ENCODE measurements at regions not wholly inside any gene's neighbourhood (a gene's known extent, or its start where the extent isn't known, plus 50 kb on each side); places are given as distances from the start of the nearest gene placed in this dataset.

DNA sequence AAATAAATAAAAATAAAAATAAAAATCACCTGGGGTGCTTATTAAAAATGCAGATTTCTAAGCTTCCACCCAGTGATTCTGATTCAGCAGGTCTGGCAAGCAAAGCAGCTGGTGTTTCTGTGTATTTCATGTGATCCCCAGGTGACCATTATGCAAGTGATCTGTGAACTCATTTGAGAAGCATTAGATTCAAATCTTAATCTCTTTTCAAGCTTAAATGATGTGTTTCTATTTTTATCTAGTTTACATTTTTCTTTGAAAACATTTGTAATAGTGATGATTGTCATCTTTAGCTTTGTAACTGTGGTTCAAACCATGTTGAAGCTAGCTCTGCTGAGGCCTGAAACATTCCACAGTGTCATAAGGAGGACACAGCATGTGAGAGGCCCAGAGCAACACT is 804.8 kb upstream of the ZNF608 start:
- in situ Hi-C loops (cut with MboI; ENCODE audit: low sequenced_read_pairs, unreplicated experiment), result no loop called here
- no peak for DNase-seq (ENCODE audit: low spot score)
- TF ChIP-seq, protein P1, sequence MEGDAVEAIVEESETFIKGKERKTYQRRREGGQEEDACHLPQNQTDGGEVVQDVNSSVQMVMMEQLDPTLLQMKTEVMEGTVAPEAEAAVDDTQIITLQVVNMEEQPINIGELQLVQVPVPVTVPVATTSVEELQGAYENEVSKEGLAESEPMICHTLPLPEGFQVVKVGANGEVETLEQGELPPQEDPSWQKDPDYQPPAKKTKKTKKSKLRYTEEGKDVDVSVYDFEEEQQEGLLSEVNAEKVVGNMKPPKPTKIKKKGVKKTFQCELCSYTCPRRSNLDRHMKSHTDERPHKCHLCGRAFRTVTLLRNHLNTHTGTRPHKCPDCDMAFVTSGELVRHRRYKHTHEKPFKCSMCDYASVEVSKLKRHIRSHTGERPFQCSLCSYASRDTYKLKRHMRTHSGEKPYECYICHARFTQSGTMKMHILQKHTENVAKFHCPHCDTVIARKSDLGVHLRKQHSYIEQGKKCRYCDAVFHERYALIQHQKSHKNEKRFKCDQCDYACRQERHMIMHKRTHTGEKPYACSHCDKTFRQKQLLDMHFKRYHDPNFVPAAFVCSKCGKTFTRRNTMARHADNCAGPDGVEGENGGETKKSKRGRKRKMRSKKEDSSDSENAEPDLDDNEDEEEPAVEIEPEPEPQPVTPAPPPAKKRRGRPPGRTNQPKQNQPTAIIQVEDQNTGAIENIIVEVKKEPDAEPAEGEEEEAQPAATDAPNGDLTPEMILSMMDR (IDR thresholded peaks at IDR 0.05; ENCODE audit: borderline replicate concordance, control extremely low read depth, extremely low read depth, insufficient read depth, missing control alignments), result no peak

DNA sequence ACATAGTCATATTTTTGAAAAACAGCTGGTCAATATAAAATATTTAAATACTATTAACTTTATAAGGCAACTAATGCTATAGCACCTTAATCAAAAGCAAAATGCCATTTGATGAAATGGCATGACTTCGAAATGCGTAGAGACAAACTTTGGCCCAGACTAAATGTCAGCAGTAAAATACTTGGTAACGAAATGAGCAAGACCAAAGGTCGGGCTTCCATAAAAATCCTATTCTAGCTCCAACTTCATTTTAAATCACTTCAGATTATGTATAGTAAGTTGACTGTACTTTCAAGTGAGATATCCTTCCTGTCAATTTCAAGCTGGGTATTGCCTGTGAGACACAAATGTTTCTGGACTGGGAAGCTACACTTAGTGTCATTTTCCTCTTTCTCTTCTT is 805.4 kb upstream of the ZNF608 start:
- TF ChIP-seq, protein P1 (IDR thresholded peaks at IDR 0.05; ENCODE audit: borderline replicate concordance, control extremely low read depth, extremely low read depth, insufficient read depth, missing control alignments), result no peak
- in situ Hi-C loops (cut with MboI; ENCODE audit: low sequenced_read_pairs, unreplicated experiment), result no loop called here
- no peak for DNase-seq (ENCODE audit: low spot score)

- in situ Hi-C loops (cut with MboI; ENCODE audit: low sequenced_read_pairs, unreplicated experiment), result no loop called here
- TF ChIP-seq, protein P1 (IDR thresholded peaks at IDR 0.05; ENCODE audit: borderline replicate concordance, control extremely low read depth, extremely low read depth, insufficient read depth, missing control alignments), result no peak
- no peak for DNase-seq (ENCODE audit: low spot score)
Measured at GRCh38 chr5:125552486-125552885, 806.0 kb upstream of the ZNF608 start.

DNA sequence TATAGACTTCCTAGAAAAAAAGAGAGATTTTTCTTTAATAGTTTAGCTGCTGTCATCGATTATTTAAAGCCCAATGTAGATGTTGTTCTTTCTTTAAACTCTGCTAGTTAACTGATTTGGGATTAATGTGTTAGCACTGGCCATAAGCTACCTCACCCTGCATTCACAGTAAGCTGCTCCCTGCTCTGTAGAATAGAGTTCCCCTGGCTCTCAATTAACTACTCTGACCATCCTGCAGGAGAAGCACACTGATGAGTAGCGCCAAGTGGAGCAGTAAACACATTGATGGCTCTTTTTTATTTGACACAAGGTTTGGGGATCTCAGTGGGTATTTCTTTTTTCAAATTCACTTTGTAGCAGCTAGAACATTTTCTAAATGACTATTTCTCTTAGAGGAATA is 807.9 kb upstream of the ZNF608 start:
- TF ChIP-seq, protein P1 (IDR thresholded peaks at IDR 0.05; ENCODE audit: borderline replicate concordance, control extremely low read depth, extremely low read depth, insufficient read depth, missing control alignments), result no peak
- in situ Hi-C loops (cut with MboI; ENCODE audit: low sequenced_read_pairs, unreplicated experiment), result no loop called here
- DNase-seq (ENCODE audit: low spot score), result no peak

GRCh38 chr5:125555591-125555990 is 809.2 kb upstream of the ZNF608 start:
- in situ Hi-C loops (cut with MboI; ENCODE audit: low sequenced_read_pairs, unreplicated experiment), result no loop called here
- TF ChIP-seq, protein P1 (IDR thresholded peaks at IDR 0.05; ENCODE audit: borderline replicate concordance, control extremely low read depth, extremely low read depth, insufficient read depth, missing control alignments), result no peak
- no peak for DNase-seq (ENCODE audit: low spot score)

GRCh38 chr5:125558016-125558415 is 811.6 kb upstream of the ZNF608 start:
- no peak for DNase-seq (ENCODE audit: low spot score)
- TF ChIP-seq, protein P1 (IDR thresholded peaks at IDR 0.05; ENCODE audit: borderline replicate concordance, control extremely low read depth, extremely low read depth, insufficient read depth, missing control alignments), result no peak
- in situ Hi-C loops (cut with MboI; ENCODE audit: low sequenced_read_pairs, unreplicated experiment), result no loop called here

- TF ChIP-seq, protein P1 (IDR thresholded peaks at IDR 0.05; ENCODE audit: borderline replicate concordance, control extremely low read depth, extremely low read depth, insufficient read depth, missing control alignments), result no peak
- DNase-seq (ENCODE audit: low spot score), result no peak
- in situ Hi-C loops (cut with MboI; ENCODE audit: low sequenced_read_pairs, unreplicated experiment), result no loop called here
Measured at GRCh38 chr5:125558466-125558865, 812.0 kb upstream of the ZNF608 start.

All from GM13976 (cell line).